ENCODE measurements at regions not wholly inside any gene's neighbourhood (a gene's known extent, or its start where the extent isn't known, plus 50 kb on each side); places are given as distances from the start of the nearest gene placed in this dataset.

DNA sequence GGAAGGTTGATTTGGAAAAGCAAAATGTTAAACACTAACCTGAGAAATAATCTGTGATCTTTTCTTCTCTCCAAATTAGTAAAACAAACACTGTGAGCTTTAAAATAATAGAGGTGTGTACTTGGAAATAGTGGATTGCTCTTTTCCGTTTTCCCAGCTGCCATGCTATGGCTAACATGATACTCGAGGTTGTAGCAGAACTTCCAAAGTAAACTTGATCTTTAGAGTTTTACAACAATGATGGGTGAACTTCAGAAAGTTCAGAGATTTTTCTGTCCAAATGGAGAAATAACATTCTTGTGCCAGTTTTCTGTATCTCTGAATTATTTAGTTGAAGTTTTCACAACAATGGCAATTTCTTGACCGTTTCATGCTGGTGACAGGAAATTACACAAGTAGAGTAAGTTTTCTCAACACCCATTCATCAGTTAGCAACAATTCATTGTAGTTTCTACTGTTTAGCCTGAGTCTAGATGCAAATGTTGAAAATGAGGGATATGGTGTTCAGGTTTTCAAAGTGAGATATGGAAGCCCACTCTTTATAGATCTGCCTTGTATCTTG lies 135.3 kb upstream of the CTAGE1 start:
- TF ChIP-seq, protein P1, sequence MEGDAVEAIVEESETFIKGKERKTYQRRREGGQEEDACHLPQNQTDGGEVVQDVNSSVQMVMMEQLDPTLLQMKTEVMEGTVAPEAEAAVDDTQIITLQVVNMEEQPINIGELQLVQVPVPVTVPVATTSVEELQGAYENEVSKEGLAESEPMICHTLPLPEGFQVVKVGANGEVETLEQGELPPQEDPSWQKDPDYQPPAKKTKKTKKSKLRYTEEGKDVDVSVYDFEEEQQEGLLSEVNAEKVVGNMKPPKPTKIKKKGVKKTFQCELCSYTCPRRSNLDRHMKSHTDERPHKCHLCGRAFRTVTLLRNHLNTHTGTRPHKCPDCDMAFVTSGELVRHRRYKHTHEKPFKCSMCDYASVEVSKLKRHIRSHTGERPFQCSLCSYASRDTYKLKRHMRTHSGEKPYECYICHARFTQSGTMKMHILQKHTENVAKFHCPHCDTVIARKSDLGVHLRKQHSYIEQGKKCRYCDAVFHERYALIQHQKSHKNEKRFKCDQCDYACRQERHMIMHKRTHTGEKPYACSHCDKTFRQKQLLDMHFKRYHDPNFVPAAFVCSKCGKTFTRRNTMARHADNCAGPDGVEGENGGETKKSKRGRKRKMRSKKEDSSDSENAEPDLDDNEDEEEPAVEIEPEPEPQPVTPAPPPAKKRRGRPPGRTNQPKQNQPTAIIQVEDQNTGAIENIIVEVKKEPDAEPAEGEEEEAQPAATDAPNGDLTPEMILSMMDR (IDR thresholded peaks at IDR 0.05; ENCODE audit: low read length): no peak
- no peak for TF ChIP-seq EZH2 (optimal IDR thresholded peaks at IDR 0.05; ENCODE audit: low read depth, low read length)
- no peak for TF ChIP-seq EZH2phosphoT487 (IDR thresholded peaks at IDR 0.05; ENCODE audit: low read length)

Measured in MM.1S (cell line).